RKO (cell line): ENCODE measurements at regions not wholly inside any gene's neighbourhood (a gene's known extent, or its start where the extent isn't known, plus 50 kb on each side); places are given as distances from the start of the nearest gene placed in this dataset.
"Not testable (repeated sequence)": the region's sequence is repeated elsewhere in the genome, so short reads cannot be mapped to it uniquely, and the experiment has no call there.

Experiments used
- DNase-seq: peaks from one replicate; pipeline ENCODE4 v3.0.0-alpha.2; 2016; ENCODE audit warnings: low spot score

DNA sequence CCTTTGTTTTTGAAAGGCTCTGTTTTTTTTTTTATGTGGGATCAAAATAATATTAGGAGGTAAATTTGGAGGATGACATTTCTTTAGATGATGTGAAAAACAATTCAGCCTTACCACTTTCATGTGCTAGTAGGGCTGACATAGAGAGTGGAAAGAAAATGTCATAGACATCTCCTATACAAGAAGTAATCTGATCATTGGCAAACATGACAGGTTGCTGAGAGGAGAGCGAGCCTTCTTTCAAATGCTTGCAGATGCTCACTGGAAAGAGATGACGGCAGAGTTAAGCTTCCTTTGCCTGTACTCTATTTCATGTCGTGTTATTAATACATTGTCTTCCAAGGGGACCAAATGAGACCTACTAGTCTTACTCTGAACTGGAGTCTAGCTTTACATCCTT is 160.1 kb upstream of the DAP start:
- no peak for DNase-seq

DNA sequence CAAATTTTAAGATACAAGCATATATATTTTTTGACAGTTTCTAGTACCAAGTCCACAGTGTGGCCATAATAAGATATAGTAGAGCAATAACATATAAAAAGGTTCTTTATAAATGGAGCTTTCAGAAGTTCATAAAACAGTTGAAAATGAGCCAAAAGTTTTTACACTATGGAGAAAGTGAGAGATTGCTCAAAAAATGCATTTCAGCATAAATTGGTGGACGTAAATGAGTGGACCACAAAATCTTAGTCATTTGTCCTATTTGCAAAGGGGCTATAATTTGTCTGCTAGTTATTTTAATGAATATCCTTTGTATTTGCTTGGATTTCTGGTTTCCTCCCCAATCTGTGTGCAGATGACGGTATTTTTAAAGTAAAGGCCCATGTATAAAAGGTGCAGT is 159.4 kb upstream of the DAP start:
- no peak for DNase-seq

DNA sequence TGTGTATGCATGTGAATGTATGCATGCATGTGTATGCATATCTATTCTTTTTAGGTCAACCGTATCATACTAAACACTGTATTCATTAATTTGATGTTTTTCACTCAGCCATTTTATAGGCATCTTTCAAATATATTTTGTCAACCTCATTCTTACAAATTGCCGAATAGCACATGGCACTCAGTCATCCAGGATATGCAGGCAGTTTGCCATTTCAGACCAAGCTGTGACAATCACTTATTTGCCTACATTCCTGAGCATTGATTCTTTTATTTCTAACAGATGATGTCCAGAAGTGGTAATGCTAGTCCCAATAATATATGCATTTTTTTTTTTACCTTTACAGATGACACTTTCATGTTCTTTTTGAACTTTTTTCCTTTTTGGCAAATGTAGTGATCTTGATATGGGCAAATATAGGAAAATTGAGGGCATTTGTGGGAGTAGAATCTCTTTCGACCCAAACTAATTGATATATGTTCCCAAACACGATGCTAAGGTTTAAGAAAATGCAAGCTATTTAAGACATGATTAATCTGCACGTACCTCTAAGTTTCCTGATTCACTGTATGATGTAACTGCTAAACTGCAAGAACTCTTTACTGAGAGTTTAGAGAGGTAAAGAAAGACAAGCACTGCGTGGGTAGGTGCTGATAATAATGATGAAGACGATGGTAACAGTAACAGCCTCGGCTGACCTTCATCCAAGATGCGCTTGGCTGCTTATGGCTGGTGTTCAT is 153.9 kb upstream of the DAP start:
- DNase-seq: no peak

DNA sequence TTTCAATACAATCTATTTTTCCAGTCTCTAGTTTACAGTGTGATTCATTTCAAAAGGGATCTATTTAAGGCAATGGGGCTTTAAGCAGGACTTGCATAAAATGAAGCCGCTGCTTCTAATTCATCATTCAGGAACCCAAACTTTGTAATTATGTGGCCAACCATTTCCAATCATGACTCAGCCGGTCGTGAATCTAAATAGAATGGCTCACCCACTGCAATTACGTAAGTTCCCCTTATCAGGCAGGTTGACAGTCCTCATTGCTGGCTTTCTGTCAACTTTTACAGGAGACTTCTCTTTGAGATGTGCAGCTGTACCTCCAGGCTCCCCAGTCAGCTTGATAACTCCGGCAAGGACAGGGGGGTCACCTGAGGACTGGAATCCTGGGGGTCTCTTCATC is 152.8 kb upstream of the DAP start:
- peak; percentile 72 for DNase-seq

DNA sequence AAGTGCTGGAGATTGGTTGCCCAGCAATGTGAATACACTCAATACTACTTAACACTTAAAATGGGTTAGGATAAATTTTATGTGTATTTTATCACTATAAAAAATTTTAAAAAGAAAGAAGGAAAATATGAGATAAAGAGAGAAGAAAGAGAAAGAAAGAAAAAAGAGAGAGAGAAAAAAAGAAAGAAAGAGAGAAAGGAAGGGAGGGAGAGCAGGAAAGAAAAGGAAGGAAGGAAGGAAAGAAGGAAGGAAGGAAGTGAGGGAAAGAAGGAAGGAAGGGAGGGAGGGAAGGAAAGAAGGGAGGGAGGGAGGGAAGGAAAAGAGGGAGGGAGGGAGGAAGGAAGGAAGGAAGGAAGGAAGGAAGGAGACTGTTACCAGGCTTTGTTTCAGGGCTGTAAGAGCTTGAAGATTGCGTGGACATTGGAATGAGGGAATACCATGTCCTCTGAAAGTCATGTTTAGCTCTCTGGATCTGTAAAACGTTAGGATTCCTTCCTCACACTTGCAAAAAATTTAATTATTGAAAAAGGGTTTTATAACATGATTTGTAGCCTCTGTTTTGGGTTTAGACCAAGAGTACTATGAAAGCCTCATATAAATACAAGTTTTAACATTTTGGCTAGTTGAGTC is 152.3 kb upstream of the DAP start:
- DNase-seq: no peak

DNA sequence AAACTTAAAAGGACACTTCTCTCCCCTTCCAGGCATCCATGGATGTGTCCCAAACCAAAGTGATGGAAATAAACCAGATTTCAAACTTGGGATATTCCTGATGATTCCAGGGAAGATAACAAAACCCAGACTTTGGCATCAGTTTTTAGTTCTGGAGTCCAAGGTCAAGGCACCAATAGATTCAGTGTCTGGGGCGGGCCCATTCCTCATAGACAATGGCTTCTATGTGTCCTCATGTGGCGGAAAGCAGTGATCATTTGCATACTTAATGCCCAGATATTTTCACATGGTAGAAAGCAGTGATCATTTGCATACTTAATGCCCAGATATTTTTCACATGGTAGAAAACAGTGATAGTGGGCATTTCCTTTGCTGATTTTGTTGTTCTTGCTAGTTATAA is 151.4 kb upstream of the DAP start:
- no peak for DNase-seq

DNA sequence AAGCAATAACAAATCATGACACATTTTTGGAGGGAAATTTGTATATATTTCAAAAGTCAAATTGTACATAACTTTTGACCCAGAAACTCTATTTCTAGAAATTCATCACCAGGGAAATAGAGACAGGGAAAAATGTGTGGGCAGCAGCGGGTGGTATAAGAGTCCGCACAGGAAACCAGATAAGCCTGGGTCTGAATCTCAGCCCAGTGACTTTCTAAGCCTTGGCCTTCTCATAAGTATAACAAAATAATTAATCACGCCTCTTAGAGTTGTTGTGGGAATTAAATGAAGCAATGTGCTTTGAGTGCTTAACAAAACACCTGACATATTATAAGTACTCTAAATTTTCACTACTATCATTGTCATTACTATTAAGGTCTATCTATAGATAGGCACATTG is 149.2 kb upstream of the DAP start:
- DNase-seq: no peak

DNA sequence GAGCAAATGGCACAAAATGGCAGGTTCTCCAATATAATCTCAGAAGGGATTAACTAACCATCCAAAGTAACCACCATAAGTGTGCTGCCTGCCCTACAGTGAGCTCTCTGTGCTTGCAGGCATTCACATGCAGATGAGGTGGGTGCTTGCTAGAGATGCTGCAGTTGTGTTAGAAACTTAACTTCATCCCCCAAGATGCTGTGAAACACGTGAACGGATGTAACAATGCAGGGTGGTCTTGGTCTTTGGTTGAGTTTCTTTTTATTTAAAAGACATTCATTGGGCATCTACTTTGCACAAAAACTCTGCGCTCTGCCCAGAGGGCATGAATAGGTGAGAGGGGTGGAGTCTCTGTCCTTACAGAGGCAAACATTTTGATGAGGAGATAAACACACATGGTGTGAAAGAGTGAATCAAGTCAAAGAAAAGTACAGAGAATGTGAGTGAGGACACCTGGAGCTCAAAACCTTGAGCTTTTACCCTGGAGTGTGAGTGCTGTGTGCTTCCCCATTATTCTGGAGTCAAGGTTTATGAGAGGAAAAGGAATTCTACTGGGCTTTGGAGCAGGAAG is 143.9 kb upstream of the DAP start:
- no peak for DNase-seq

DNA sequence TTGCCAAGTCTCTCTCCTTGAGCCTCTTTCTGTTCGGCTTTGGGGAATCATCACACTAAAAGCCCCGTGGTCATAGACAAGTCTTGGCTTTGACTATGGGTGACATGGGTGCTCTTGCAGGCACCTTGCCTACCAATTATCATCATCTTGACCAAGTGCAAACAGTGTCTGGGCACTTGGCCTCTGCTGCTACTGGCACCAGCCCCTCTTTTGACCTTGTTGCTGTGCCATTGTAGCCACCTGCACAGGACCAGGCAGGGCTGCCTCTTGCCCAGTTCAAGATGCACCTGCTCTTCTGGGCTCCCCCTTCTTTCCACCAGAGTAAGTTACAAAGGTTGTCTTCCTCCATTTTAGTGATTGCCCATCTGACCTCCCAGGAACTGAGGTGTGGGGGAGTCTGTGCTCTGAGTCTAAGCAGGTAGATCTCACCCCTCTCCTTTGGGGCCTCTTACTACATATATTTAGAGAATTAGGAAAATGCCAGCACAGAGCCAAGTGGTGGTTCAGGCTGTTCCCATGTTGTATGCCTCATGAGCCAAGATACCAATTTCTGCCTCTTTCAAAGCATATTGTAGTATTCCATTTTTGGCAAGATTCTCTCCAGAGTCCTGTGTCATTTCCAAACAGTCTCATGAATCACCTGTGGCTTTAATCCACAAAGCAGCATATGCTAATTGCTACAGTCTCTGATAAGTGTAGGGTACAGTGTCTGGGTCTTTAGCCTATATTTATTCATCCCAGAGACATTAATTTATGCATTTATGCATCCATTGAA is 142.9 kb upstream of the DAP start:
- DNase-seq: no peak

DNA sequence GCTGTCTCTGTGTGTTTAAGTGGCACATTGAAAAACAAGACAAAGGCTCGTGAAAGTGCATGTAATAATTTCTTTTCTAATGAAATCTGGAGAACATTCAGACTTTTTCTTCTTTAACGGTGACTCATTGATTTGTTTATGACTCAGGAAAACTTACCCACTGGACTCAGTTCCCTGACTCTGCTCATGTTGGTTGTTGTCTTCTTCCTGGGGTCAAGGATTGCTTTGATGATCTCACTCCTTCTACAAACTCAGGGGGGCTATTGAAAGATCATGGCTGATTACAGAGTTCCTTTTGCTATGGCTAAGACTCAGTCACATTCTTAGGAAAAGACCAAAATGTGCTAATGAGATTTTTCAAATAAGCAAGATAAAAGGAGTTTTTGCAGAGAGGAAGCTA is 141.1 kb upstream of the DAP start:
- DNase-seq: no peak

DNA sequence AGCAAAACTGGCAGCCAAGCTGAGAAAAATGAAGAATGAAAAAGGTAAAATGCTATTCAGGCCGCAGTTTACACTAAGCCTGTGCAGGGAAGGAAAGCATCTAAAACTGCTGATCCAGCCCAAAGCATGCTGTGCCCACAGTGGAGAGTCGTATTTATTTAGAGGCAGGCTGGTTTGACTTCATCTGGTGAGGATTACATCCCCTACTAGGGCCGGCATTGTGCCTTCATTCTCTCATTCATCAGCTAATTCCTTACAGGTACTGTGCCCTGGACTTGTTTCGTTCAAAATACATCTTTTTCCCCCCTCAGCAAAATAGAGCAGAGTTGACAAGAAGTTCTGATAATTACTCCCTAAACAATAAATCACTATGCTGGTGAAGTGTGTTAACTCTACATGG is 137.5 kb upstream of the DAP start:
- DNase-seq: no peak

DNA sequence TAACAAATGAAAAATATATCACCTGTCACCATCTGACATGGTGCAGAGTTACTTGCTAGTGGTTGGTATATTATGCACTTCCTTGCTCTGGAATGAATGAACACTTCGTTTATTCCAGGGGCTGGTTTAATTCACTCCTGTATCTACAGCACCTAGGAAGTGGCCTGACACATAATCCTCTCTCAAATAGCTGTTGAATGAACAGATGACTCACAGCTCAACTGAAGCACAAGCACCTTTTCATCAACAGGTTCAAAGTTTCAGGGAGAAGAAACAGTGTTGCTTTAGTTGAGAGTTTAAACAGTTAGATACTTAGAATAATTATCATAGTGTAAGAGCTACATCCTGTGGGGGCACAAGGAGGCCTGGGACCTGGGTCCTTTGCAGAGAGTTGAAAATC is 135.0 kb upstream of the DAP start:
- no peak for DNase-seq

DNA sequence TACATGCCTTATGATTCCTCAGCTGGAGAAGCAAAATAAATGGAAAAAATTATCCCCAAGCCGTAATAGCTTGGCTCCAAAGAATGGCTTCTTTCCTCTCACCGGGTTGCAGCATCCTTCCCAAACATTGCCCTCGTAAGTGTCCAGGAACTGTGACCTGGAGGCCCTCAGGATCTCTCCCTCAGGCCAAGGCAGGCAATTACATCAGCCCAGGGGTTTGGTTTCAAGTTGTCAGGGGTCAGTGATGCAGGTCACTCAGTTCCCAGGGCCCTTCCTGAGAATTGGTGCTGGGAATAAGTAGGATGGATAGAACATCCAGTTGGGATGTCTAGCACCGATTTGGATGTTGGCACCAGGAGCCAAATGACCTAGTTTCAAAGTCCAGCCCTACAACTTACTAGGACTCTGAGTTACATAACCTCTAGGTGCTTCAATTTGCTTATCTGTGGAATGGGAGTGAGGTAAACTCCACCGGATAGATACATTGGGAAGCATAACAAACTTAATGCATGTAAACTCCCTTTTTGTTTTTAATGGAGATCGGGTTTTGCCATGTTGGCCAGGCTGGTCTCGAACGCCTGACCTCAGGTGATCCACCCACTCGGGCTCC is 133.5 kb upstream of the DAP start:
- no peak for DNase-seq

DNA sequence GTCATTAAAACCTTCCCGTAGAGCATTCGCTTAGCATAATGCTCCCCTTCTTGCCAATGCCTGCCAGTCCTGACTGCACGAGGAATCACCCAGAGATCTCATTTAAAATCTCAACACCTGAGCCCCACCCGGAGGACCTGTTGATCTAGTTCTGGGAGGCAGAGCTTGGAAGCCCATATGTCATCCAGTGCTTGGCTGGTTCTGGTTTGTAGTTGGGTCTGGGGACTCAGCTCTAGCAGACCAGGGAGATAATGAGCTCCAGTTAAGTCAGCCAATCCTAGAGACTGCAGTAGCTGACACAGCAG is 131.8 kb upstream of the DAP start:
- no peak for DNase-seq

DNA sequence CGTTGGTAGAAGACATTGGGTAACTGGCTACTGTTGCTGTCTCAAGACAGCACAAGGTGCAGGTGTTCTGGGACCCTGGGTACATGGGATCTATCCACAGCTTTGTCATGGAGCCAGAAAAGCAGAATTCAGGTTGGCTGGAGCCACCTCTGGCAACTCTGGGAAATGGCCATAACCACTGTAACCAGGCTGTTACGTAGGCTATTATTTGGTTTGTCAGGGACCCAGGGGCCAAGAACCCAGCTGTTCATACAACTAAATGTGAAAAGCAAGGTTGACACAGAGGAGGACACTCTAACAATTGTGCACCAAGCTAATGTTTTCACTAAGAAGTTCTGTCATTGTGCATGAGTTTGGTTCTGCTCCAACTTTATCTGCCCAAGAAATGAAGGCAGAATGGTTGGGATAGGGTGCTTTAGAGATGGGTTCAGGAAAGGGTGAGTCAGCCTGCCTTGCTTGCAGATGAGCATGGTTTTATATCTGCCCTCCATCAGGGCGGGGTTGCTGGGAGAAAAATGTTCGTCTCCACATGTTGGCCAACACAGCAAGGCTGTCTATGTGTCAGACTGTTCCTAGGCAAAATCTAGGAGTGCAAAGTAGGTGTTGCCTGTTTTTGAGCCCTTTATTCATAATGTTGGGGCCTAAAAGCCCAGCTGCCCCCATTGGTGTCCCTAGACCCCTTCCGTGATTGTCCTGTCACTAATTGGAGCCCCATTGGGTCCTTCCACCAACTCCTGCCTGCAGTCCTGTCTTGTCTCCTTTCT is 131.3 kb upstream of the DAP start:
- no peak for DNase-seq

DNA sequence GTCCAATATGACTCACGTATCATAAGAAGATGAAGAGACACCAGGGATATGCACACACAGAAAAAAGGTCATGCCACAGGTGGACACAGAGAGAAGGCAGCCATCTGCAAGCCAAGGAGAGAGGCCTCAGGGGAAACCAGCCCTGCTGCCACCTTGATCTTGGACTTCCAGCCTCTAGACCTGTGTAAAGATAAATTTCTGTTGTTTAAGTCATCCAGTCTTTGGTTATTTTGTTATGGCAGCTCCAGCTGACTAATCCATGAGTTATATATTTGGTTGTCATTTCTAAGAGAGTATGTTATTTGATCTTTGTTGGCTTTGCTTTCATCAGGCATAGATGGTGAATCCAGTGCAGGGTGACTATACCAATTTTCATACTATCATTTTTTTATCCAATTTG is 130.2 kb upstream of the DAP start:
- DNase-seq: no peak

DNA sequence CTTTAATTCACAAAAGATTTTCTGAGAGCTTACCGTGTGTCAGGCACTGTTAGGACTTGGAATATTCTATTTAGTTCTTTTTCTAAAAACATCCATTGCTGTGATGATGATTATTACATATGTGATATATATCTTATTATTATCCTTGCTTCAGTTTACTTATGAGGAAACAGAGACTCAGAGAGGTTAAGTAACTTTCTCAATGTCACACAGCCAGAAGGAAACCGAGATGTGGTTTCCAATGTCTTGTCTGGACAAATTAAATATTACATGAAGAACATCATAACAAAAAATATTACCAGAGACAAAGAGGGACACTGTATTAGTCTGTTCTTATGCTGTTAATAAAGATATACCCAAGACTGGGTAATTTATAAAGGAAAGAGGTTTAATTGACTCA is 125.5 kb upstream of the DAP start:
- DNase-seq: no peak

DNA sequence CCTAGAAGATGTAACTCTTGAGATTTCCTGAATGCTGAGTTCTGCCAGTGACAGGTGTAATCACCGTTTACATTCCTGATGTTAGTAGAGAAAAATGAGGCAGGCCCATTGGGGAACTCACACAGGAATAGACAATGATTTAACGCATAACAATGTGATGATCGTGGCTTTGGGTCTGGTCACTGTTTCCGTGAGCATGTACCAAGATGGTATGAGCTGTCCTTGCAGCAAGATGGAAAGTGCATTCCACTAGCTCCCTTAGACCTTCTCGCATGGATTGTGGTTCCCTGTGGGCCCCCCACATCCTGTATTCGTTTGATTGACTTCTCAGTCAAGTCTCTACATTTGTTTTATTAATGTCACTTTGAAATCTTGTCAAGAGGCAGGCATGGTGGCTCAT is 124.0 kb upstream of the DAP start:
- DNase-seq: peak; percentile 41

DNA sequence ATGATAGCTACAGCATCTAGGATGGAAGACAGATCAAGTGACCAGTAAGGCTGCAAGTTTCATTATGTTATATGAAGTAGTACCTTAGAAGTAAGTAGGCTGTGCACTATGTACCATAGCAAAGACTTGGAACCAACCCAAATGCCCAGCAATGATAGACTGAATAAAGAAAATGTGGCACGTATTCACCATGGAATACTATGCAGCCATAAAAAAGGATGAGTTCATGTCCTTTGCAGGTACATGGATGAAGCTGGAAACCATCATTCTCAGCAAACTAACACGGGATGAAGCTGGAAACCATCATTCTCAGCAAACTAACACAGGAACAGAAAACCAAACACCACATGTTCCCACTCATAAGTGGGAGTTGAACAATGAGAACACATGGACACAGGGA is 122.9 kb upstream of the DAP start:
- not testable (repeated sequence) for DNase-seq

DNA sequence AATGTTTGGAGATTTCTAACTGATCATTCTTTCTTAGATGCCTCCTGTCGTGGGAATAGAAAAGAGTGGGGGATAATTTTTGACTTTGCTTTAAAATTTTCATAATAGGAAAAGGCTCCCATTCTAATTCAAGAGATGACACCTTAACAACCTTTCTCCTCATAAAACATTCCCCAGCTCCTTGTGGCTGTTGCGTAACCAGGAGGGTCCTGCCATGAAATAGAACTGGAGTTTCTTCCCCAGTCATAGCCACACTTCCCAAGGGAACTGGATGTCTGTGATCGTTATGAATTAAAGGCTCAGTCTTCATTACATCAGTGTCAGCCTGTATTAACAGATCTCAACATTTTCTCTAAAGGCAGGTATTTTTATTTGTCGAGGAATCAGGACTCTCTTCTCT is 119.9 kb upstream of the DAP start:
- DNase-seq: no peak

DNA sequence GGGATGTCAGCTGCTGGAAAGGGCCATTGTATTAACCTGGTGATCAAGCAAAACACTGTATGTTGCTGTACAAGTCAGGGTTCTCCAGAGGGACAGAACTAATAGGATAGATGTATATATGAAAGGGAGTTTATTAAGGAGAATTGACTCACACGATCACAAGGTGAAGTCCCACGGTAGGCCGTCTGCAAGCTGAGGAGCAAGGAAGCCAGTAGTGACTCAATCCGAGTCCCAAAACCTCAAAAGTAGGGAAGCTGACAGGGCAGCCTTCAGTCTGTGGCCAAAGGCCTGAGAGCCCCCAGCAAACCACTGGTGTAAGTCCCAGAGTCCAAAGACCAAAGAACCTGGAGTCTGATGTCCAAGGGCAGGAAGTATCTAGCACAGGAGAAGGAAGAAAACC is 116.0 kb upstream of the DAP start:
- not testable (repeated sequence) for DNase-seq
